ELR (cell line): ENCODE measurements at regions not wholly inside any gene's neighbourhood (a gene's known extent, or its start where the extent isn't known, plus 50 kb on each side); places are given as distances from the start of the nearest gene placed in this dataset.

ENCODE experiments used
- DNase-seq: peaks from one replicate; pipeline ENCODE4 v3.0.0-alpha.2; 2015; ENCODE audit warnings: low read depth

- DNase-seq: no peak
Observed at GRCh38 chr15:97703400-97703799, 257.1 kb upstream of the ARRDC4 start.

GRCh38 chr15:97706059-97706458 lies 254.4 kb upstream of the ARRDC4 start:
- DNase-seq: no peak

- DNase-seq: no peak
Observed at GRCh38 chr15:97708252-97708651, 252.3 kb upstream of the ARRDC4 start.

GRCh38 chr15:97712530-97712929 lies 248.0 kb upstream of the ARRDC4 start:
- no peak for DNase-seq

- DNase-seq: no peak
Observed at GRCh38 chr15:97717806-97718205, 242.7 kb upstream of the ARRDC4 start.

- no peak for DNase-seq
Observed at GRCh38 chr15:97718509-97718908, 242.0 kb upstream of the ARRDC4 start.

- DNase-seq: no peak
Observed at GRCh38 chr15:97728791-97729190, 231.7 kb upstream of the ARRDC4 start.

GRCh38 chr15:97729270-97729669 lies 231.2 kb upstream of the ARRDC4 start:
- DNase-seq: no peak

GRCh38 chr15:97730315-97730714 lies 230.2 kb upstream of the ARRDC4 start:
- no peak for DNase-seq

- DNase-seq: no peak
Observed at GRCh38 chr15:97731859-97732258, 228.6 kb upstream of the ARRDC4 start.

- no peak for DNase-seq
Observed at GRCh38 chr15:97733373-97733772, 227.1 kb upstream of the ARRDC4 start.

GRCh38 chr15:97736748-97737147 lies 223.8 kb upstream of the ARRDC4 start:
- DNase-seq: no peak

- peak; percentile 14 for DNase-seq
Observed at GRCh38 chr15:97745481-97746071, 214.9 kb upstream of the ARRDC4 start.

- peak; percentile 2 for DNase-seq
Observed at GRCh38 chr15:97747342-97747741, 213.2 kb upstream of the ARRDC4 start.

- no peak for DNase-seq
Observed at GRCh38 chr15:97748576-97748975, 211.9 kb upstream of the ARRDC4 start.

- DNase-seq: no peak
Observed at GRCh38 chr15:97750060-97750459, 210.4 kb upstream of the ARRDC4 start.

GRCh38 chr15:97755726-97756125 lies 204.8 kb upstream of the ARRDC4 start:
- no peak for DNase-seq

GRCh38 chr15:97759363-97759762 lies 201.1 kb upstream of the ARRDC4 start:
- DNase-seq: peak; percentile 34

GRCh38 chr15:97761110-97761509 lies 199.4 kb upstream of the ARRDC4 start:
- no peak for DNase-seq

- DNase-seq: no peak
Observed at GRCh38 chr15:97783240-97783639, 177.3 kb upstream of the ARRDC4 start.

GRCh38 chr15:97786741-97787140 lies 173.8 kb upstream of the ARRDC4 start:
- no peak for DNase-seq

GRCh38 chr15:97790180-97790579 lies 170.3 kb upstream of the ARRDC4 start:
- no peak for DNase-seq

- no peak for DNase-seq
Observed at GRCh38 chr15:97791824-97792792, 168.4 kb upstream of the ARRDC4 start.
